KOPT-K1 (cell line): ENCODE measurements at regions not wholly inside any gene's neighbourhood (a gene's known extent, or its start where the extent isn't known, plus 50 kb on each side); places are given as distances from the start of the nearest gene placed in this dataset.

Experiments used
- H3K27ac ChIP-seq: fragments of 200-600 bp; sonication (generic); 2 replicates; pipeline ENCODE4 v1.5.1; 2016; ENCODE audit warnings: antibody characterized with exemption, mild to moderate bottlenecking, low read depth, low read length; ENCODE audit not compliant: poor library complexity, severe bottlenecking
- H3K36me3 ChIP-seq: fragments of 200-600 bp; sonication (generic); 2 replicates; pipeline ENCODE4 v1.5.1; 2017; ENCODE audit warnings: antibody characterized with exemption, mild to moderate bottlenecking, low read length, moderate library complexity; ENCODE audit not compliant: insufficient read depth
- H3K9me3 ChIP-seq: fragments of 200-600 bp; sonication (generic); 2 replicates; pipeline ENCODE4 v1.5.1; 2017; ENCODE audit warnings: antibody characterized with exemption, low read length, mild to moderate bottlenecking; ENCODE audit not compliant: insufficient read depth, poor library complexity, severe bottlenecking

DNA sequence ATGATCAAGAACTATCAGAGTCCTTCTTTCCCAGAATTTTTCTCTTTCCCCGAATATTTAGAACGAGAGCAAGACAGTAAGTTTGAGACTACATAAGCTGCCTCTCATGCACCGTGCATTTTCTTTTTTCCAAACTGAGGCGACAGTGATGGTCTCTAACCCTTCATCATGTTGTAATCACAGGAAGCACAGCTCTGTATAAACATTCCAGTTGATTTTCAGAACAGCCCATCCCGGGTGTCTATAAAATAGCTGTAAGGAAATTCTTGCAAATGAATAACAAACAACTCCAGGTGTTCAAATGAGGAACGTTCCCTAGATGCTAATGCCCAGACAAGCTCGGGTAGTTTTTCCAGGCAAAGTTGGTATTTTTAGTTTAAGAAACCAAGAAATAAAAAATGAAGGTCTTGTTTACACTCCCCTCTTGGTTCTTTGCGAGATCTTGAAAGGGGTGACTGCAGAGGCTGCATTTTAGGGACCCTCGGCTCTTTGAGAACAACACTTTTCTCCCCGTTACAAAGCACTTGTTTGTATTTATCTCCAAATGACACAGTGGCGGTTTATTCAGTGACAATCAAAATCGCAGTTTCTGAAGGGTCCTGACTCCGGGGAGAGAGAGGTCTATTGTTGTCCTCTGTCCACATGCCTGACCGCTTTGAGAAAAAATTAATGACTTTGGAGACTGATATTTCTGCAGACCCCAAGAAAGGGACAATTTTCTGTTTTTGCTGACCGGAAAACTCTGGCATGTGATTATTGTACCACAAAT lies 101.1 kb upstream of the NCK2 start:
- H3K9me3 ChIP-seq, result no peaks in the 10 kb centered on the region
- no peak overlapping the region for H3K27ac ChIP-seq

DNA sequence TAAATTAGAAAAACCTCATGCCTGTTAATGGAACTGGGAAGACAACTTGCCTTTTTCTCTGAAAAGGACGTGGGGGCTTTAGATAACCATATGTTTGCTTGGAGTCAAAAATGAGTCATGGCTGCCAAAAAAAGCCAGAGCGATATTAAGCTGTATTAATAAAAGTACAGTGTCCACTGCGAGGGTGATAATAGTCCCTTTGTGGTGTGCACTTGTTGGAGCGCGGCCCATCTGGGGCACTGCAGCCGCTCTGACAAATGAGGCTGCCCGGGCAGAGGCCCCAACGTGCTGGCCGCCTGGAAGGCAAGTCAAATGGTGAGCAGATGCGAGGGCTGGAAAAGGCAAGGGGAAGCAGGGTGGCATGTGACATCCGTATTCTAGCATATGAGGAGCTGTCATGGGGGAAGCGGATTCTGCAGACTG lies 103.3 kb upstream of the NCK2 start:
- H3K9me3 ChIP-seq, result no peaks in the 10 kb centered on the region
- no peak overlapping the region for H3K27ac ChIP-seq
- H3K36me3 ChIP-seq, result no peaks in the 10 kb centered on the region

More for the DNA sequence above, 101.1 kb upstream of the NCK2 start:
- no peaks in the 10 kb centered on the region for H3K36me3 ChIP-seq

DNA sequence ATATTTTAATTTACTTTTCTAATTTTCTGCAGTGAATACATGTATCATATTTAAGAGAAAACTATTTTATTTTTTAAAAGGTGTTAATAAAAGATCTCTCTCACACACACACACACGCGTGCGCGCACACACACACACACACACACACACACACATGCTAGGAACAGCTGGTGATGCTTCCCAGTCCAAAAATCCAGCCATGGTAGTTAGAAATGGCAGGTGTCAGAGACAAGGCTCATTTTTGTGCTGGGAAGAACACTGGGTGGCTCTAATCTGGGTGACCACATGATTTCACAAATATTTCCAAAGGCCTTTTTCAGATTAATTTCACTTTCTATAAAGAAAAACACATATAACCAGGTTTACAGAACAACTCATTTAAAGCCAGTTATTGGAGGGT lies 104.5 kb upstream of the NCK2 start:
- no peaks in the 10 kb centered on the region for H3K9me3 ChIP-seq
- no peaks in the 10 kb centered on the region for H3K36me3 ChIP-seq
- H3K27ac ChIP-seq, result no peak overlapping the region

DNA sequence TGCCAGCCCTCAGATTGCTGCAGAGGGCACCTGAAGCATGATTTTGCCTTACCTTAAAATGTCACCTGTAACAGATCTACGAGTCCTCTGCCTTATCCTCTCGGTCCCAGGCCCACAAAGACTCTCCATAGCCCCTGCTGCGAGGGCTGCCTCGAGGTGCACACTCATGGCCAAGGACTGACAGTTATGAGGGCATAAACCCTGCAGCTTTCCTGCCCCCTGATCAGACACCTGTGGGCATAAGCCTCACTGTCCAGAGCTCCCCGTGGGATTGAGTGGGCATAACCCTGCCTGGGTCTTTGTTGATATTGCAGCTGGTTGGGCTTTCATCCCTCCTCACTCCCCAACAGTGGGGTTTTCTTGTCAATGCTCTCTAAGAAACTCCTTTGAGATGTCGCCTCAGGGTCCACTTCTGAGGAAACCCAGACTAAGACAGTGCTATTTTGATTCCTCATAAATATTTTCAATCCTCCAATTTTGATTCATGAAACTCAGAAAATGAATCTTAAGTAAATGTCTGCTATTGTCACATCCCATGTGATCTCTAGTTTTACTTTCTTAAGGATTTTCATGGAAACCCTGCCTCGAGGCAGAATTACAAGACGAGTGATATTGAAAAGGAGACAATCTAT lies 108.5 kb upstream of the NCK2 start:
- Histone ChIP-seq H3K36me3 (no peaks in the 10 kb centered on the region), H3K9me3 (peaks cover under 1% of the 10 kb centered on the region), H3K27ac (no peak overlapping the region)

DNA sequence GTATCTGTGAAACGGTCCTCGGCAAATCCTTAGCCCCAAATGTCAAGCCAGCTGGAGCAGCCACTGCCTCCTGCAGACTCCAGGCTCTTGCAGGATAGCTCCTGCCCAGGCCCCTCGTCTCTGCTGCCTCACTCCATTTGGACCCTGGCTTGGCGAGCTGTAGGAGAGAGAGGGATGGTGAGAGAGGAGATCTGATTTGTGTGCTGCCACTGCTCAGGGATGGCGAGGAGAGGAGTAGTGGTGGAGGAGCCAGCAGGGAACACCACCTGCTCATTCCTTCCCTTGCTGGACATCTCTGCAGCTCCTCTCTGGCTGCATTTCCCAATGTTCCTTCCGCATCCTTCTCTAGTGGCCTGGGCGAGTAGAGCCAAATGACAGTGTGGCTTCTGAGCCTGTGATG lies 109.1 kb upstream of the NCK2 start:
- H3K9me3 ChIP-seq, result peaks cover 7% of the 10 kb centered on the region
- no peak overlapping the region for H3K27ac ChIP-seq
- no peaks in the 10 kb centered on the region for H3K36me3 ChIP-seq

DNA sequence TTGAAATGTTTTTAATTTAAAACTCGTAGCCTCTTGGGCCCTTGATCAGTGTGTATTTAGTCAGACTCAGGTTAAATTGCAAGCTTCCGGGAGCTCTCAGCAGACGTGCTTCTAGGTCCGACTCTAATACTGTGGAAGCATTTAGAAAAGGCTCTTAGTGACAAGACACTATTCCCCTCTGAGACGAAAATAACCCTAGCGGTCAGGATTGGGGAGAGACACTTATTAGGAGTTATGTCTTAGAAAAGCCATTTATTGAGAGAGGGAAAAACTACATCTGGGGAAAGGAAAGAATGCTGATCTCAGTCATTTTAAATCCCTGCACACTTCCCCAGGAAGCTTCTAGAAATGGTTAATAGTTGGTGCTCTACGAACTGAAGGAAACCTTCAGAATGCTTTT lies 110.5 kb upstream of the NCK2 start:
- Histone ChIP-seq H3K27ac (no peak overlapping the region), H3K9me3 (peaks cover 17% of the 10 kb centered on the region), H3K36me3 (no peaks in the 10 kb centered on the region)

DNA sequence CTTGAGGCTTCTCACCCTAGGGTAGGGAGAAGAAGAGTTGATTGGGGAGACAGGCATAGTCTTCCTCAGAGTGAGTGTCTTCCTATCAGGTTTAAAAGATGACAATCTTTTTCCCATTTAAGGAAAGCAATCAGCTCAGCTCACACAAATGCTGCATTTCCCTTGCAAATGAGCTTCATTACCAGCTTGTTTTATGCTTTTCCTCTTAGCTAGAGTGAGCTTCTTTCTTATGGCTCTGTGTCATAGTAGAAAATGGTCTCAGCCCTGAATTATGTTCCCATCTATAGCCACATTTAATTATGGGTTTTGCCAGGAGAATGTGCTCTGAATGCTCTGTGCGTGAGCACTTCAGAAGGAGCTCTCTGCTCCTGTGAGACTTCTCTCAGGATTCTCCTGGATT lies 112.8 kb upstream of the NCK2 start:
- no peaks in the 10 kb centered on the region for H3K36me3 ChIP-seq
- H3K27ac ChIP-seq, result no peak overlapping the region
- H3K9me3 ChIP-seq, result peaks cover 31% of the 10 kb centered on the region

DNA sequence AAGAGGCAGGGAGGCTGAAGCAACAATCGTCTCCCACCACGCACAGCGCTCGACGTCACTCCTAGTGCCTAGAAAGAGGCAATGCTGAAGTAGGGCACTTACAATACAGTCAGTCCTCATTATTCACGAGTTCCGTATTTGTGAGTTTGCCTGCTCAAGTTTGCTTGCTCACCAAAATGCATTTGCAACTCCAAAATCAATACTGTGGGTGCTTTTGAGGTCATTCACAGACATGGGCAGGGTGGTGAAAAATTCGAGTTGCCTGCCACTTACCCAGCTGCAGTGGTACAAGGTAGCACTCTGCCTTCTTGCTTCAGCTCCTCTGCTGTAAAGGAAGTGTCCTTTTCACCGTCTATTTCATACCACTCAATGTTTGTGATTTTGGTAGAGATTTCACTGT lies 113.7 kb upstream of the NCK2 start:
- Histone ChIP-seq H3K36me3 (no peaks in the 10 kb centered on the region), H3K9me3 (peaks cover 31% of the 10 kb centered on the region), H3K27ac (peak overlapping the region; percentile 59)

DNA sequence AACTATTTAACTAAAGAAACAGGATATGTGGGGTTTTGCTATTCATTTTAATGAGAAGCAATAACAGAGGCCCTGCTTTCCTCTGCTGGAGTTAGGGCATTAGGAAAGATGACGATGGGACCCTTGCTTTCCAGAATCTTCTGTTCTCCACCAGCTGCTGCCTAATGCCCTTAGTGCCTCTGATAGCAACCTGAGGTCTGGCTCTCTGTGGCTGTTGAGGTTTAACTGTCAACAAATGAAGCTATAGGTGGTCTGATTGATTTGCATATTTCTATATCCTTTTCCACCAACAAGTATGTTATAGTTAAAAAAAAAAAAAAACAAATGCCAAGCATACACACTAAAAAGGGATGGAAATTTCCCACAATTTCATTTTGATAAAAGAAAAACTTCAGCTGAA lies 115.1 kb upstream of the NCK2 start:
- H3K9me3 ChIP-seq, result peaks cover 31% of the 10 kb centered on the region
- H3K36me3 ChIP-seq, result no peaks in the 10 kb centered on the region
- peak overlapping the region; percentile 59 for H3K27ac ChIP-seq

DNA sequence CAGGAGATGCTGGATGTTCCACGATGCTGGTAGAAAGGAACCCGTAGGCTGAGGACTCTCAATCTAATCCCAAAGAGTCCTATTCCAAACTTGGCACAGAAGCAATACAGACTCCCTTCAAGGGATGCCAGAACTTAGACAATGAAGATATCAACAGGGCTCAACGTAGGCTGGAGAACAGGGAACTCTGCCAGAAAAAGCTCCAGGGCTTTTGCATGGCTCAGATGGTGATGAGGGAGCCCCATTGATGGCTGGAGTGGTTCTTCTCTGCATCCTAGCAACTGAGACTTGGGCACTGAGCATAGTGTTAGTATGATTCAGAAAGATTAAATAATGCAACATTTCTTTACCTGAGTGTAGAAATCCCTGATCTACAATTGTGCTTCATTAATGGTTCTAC lies 117.2 kb upstream of the NCK2 start:
- Histone ChIP-seq H3K36me3 (no peaks in the 10 kb centered on the region), H3K27ac (no peak overlapping the region), H3K9me3 (peaks cover 31% of the 10 kb centered on the region)

DNA sequence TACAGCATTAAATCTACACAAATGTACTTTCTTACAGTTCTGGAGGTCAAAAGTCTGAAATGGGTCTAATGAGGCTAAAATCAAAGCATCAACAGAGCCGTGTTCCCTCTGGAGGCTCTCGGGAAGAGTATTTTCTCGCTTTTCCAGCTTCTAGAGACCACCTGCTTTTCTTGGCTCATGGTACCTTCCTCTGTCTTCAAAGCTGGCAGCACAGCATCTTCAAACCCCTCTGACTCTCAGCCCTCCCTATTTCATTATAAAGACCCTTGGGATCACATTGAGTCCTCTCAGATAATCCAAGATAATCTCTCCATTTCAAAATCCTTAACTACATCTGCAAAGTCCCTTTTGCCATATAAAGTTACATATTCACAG lies 117.8 kb upstream of the NCK2 start:
- H3K27ac ChIP-seq, result no peak overlapping the region
- H3K9me3 ChIP-seq, result peaks cover 31% of the 10 kb centered on the region
- H3K36me3 ChIP-seq, result no peaks in the 10 kb centered on the region

DNA sequence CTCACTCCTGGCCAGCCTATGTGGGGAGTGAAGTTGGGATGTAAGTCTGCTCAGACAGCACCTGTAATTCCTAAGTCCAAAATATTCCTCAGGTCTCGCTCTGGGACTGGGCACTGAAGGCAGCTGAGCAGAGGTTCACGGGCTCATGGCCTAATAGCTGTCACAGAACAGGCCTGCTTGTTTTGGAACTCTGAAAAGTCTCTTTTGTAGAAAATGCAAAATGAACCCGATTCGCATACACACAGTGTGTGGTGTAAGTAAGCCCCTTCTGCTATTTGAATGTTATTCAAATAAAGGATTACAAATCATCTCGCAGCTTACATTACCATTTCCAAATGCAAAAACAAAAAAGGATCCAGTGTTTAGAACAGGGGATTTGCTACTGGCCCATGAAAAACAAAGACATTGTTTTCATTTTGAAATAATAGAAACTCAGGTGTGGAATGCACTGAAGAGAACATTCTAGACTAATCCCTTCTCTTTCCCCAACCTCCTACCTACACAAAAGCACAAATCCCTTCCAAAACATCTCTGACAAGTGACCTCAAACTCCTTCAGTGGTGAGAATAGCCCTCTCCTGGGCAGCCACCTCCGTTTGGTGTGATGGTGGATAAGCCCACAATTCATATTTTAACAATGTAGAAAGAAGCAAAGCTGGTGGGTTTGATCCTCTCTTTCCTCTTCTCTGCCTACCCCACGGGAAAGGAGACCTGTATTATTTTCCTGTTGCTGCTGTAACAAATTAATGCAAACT lies 118.3 kb upstream of the NCK2 start:
- Histone ChIP-seq H3K27ac (no peak overlapping the region), H3K36me3 (no peaks in the 10 kb centered on the region), H3K9me3 (peaks cover 31% of the 10 kb centered on the region)

DNA sequence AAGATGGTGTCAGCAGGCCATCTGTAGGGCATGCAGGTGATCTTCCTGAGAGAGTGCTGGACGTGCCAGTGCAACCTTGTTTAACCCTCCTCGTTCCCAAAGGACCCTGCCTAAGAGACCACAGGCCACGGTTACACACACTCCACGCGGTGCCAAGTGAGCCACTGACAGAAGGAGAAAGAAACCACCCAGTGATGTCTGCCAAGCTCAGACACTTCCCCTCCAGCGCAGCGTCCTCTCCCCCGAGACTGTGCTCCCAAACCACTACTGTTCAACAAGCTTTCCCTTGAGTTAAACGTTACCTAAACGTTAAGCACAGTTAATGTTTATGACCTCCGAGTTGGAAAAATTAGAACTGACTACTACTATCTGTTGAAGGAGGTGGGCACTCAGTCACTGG lies 119.1 kb upstream of the NCK2 start:
- Histone ChIP-seq H3K9me3 (peaks cover 24% of the 10 kb centered on the region), H3K27ac (no peak overlapping the region), H3K36me3 (no peaks in the 10 kb centered on the region)

DNA sequence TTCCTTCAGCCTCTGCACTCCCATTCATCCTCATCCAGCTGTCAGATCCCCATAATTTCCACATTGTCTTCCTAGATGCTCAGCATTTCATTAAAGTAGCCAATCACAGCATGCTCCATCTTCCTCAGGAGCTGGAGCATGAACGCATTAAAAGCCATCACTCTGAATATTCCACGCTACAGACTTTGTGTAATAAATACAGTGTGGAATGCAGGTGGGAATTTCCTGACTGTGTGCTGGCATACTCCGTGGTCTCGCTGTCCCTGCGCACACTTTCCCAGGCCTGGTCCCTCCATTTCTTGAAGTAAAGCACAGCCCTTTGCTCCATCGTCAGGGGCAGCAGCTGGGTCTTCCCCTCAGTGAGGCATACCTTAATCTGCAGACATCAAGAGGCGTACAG lies 123.7 kb upstream of the NCK2 start:
- H3K9me3 ChIP-seq, result no peaks in the 10 kb centered on the region
- no peaks in the 10 kb centered on the region for H3K36me3 ChIP-seq
- H3K27ac ChIP-seq, result no peak overlapping the region

DNA sequence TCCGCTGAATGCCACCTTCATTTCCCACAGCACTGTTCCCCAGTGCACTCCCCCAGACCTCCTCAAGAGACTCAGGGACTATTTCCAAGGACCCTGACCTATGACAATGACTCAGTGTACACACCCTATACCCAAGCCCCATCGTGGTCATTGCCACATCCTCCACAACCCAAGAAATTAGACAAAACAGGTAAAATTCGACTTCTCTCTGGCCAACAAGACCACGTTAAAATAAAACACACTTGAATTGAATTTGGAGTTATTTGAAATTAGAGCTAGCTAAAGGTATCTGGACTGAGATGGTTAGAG lies 126.4 kb upstream of the NCK2 start:
- H3K9me3 ChIP-seq, result no peaks in the 10 kb centered on the region
- H3K36me3 ChIP-seq, result no peaks in the 10 kb centered on the region
- no peak overlapping the region for H3K27ac ChIP-seq
